Ureter (tissue), 1 donor: ENCODE measurements at regions not wholly inside any gene's neighbourhood (a gene's known extent, or its start where the extent isn't known, plus 50 kb on each side); places are given as distances from the start of the nearest gene placed in this dataset.
"Not testable (repeated sequence)": the region's sequence is repeated elsewhere in the genome, so short reads cannot be mapped to it uniquely, and the experiment has no call there.

Experiments
- DNase-seq: peaks from one replicate; pipeline ENCODE4 v3.0.0-alpha.2; 2020; ENCODE audit warnings: low spot score
- donor health status: DM: yes; HTN: yes; CAD: no.

DNA sequence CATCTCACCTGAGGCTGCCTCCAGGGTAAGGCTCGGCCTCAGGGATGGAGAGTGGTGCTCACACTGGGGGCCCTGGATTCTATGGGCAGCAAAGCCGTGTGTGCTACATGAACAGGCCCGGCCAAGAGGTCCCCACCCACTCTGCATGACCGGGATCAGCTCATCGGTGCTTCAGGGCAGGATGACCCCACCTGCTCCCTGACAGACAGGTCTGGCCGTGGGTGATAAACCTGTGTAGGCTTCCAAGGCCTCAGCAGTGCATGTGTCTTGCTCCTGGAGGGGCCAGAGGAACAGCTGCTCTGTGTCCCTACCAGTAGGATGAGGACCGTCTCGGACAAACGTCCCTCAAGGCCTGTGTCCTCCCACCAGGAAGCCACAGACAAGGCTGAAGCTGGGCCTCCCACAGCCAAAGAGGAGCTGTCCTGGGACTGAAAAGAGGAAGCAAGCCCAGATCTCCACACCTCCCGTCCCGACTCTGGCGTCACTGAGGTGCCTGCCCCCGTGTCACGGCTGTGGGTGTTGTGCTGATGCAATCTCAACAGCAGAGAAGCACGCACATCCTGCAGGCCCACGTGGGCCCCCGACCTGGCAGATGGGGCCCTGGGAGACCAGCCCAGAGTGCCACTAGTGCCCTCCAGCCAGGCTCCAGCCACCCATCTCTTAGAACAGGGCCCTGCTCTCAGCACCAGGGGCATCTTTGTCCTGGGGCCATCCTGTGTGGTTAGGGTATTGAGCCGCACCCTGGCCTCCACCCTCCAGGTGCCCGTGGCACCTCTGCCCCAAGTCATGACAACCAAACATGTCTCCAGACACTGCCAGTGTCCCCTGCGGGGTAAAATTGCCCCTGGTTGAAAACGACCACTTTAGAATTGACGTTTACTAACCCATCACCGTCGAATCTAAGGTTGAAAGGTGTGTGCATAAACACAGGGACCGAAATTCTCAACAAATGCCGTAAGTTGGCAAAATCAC lies 5455.9 kb upstream of the TPTE start:
- not testable (repeated sequence) for DNase-seq

DNA sequence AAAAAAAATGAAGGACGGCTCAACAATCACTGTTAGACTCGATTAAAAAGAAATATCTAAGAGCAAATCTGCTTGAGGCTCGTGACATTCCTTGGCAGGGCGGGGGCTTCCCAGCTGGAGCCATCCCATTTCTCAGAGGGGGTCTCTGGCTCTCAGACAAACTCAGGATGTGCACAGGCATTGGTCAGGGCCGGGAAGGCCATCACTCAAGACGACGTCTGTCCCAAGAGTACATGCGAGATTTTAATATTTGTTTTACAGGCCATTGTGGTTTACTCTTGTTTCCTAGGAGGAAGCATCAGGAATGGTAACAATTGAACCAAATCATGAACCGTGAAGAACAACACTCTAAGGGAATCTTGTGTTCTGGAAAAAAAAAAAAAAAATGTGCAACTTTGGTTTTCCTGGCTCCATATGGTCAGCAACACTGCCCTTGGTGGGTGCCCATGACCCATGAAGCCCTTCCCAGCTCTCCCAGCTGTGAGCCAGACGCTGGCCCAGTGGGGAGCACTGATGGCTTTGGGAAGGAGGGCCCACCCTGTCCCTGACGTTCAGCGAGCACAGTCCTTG lies 5454.6 kb upstream of the TPTE start:
- not testable (repeated sequence) for DNase-seq

DNA sequence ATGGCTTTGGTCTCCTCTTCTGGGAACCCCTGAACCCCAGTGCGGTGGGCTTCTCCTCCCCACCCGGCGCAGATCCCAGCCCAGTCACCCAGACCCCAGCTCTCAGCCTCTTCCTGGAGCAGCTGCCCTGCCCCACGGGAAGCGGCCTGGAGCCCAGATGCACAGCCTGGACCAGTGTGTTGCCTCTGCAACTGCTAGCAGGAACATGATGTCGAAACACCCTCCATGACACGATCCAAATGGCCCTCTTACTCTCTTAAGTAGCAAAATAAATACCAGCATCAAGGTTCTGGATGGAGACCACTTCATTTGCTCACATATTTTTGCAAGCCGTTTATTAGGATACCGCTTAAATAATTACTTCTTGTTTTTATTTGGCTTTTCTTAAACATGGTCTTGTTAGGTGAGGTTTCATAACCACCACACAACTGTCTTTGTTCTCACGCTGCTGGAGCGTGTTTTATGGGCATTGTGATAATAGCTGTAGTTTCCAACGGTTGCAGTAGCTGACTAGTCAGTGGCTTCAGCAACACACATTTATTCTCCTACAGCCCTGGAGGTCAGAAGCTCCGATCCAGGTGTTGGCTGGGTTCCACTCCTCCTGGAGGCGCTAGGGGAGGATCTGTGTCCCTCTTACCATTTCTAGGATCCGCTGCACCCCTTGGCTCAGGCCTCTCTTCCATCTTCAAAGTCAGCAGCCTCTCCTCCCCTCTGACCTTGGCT lies 5453.9 kb upstream of the TPTE start:
- not testable (repeated sequence) for DNase-seq

- DNase-seq: not testable (repeated sequence)
These were observed 5452.7 kb upstream of the TPTE start for GRCh38 chr21:5068649-5069048.

DNA sequence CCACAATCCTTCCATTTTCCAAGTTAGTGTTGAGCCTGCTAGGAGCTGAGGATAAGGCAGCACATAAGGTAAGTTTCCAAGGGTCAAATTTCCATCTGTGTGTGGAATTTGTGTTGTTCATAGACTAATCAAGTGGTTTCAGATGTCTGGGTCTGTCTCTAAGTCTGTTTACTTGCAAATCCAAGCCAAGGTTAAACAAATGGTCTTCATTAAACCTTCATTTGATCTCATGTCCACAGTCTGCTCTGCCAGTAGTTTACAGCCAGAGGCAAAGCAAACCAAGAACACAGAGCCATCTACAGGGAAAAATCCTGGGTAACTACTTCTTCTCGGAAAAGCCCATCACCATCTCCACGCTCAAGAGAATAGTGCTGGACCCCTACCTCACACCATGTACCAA lies 5450.2 kb upstream of the TPTE start:
- DNase-seq: not testable (repeated sequence)

GRCh38 chr21:5076854-5077253 lies 5444.5 kb upstream of the TPTE start:
- DNase-seq: not testable (repeated sequence)

DNA sequence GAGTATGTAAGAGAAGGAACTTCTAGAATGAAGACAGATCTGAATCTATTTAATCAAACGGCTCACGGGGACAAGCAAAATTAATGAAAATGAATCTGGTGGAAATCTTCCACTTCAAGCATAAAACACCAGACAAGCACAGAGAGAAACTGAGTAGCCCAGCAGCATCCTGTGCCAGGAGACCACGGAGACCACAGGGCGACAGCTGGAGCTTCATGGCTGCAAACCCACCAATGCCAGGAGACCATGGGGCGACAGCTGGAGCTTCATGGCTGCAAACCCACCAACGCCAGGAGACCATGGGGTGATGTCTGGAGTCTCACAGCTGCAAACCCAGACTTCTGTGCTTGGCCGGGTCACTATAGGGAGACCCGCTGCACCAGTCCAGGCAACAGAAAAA lies 5442.0 kb upstream of the TPTE start:
- not testable (repeated sequence) for DNase-seq

DNA sequence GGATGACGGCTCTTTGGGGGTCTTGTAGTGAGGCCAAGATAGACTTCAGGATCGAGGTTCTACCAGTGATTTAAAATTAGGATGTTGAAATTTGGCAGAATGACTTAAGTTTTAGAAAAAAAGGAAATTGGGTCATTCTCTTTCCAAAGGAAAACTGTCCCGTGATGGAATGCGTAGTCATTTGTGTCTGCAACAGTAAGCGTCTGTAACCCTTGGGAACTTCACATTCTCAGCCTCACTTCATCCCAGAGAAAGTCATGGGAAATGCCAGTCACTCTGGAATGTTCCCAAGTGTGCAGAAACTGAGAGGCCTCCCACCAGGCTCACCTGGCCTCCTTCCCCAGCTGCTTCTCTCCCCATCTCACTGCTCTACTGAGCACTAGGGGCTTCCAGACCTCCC lies 5441.4 kb upstream of the TPTE start:
- DNase-seq: not testable (repeated sequence)

- not testable (repeated sequence) for DNase-seq
These were observed 5437.1 kb upstream of the TPTE start for GRCh38 chr21:5084246-5084645.

DNA sequence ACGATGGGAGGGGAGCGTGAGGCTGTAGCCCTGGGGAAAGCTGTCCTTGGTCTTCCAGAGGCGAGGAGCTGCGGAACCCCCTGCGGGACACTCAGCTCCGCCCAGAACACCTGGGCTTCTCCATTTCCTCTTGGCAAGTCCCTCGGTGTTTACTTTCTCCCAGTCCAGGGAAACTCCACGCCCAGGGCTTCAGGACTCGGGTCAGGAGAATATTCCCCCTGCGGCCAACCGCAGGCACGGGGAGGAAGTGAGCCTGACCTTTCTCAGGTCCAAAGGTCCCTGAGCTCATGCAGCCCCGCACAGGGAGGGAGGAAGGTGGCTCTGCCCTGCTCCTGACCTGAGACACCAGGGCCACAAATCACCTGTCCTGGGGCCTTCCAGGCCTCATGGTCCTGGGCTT lies 5435.9 kb upstream of the TPTE start:
- DNase-seq: not testable (repeated sequence)

GRCh38 chr21:5086416-5086815 lies 5435.0 kb upstream of the TPTE start:
- DNase-seq: peak; percentile 39

GRCh38 chr21:5088820-5089219 lies 5432.6 kb upstream of the TPTE start:
- not testable (repeated sequence) for DNase-seq

DNA sequence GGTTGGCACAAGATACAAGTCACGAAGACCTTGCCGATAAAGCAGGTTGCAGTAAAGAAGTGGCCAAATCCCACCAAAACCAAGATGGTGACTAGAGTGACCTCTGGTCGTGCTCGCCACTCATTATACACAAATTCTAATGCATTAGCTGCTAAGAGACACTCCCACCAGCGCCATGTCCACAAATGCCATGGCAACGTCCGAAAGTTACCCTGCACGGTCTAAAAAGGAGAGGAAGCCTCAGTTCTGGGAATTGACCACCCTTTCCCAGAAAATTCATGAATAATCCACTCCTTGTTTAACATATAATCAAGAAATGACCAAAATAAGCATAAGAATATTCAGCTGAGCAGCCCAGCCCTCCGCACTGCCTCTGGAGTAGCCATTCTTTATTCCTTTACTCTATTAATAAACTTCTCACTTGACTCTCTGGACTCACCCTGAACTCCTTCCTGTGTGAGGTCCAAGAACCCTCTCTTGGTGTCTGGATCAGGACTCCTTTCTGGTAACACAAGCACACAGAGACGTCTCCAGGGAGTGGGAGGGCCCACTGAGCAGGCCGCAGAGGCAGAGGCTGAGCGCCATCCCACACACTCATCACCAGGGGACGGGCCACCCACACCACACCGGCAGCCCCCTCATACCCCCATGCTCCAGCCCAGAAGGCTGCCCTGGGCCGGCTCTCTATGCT lies 5431.8 kb upstream of the TPTE start:
- peak; percentile 22 for DNase-seq

DNA sequence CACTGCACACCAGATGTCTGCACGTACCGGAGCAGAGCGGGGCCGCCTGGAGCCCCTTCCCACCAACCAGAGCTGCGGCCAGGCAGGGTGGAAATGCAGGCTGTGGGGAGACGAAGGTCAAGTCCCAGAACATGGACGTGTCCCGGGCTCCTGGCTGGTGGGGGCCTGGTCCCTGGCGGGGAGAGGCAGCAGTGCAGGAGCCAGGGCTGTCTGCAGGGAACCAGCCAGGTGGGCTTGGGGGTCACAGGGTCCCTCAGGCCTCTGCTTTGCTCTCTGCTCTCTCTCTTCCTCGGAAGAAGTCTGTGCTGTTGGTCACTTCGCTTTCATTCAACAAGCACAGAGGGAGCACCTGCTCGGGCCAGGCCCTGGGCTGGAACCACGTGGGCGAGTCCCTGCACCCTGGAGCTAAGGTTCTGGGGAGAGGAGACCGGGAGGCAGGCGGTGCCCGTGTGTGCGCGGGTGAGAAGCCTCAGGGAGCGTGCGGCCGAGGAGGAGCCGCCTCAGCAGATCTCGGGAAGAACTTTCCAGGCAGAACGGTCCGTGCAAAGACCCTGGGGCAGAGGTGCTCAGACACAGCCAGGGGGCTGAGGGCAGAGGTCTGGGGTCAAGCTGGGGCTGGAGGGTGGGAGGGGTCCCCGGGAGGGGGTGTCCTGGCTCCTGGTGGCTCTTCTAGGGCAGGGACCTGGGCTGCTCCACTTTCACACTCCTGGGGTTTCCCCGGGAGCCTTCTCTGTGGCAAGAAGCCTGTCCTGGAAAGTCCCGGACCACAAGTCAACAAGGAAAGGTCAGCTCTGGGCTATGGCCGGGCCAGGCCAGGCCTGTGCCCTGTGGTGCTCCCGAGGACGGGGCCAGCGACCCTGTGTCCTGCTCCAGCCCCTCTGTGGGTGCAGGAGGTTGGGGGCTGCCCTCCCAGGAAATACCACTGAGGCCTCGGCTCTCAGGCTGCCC lies 5431.0 kb upstream of the TPTE start:
- DNase-seq: peak; percentile 12

- not testable (repeated sequence) for DNase-seq
These were observed 5430.1 kb upstream of the TPTE start for GRCh38 chr21:5091274-5091673.

- peak; percentile 23 for DNase-seq
These were observed 5425.8 kb upstream of the TPTE start for GRCh38 chr21:5095628-5096027.

DNA sequence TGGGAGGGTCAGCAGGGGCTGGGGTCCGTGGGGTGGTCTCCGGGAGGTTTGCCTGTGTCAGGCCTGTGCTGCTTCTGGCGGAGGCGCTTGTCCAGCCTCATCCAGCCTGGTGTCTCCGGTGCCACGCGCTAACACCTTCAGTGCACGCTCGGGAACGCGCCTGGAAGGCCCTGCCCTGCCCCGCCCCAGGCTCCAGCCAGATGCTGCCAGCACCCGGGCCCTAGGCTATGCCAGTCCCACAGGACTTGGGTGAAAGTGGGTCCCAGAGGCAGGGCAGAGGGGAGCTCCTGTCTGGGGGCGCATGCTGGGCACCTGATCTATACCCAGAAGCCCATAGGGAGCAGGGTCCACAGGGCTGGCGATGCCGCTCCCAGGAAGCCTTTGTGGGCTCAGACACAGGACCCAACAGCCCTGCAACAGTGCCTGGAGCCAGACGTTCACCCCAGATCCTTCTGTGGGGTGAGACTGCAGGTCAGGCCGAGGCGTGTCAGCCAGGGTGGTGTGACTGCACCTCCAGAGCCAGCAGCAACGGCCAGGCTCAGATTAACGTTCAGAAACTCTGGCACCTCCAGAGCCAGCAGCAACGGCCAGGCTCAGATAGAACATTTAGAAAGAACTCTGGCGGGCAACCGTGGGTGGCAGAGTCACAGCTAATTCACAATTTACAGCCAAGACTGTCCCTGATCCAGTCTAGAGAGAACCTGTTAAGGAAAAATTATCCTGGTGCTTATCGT lies 5423.2 kb upstream of the TPTE start:
- not testable (repeated sequence) for DNase-seq

DNA sequence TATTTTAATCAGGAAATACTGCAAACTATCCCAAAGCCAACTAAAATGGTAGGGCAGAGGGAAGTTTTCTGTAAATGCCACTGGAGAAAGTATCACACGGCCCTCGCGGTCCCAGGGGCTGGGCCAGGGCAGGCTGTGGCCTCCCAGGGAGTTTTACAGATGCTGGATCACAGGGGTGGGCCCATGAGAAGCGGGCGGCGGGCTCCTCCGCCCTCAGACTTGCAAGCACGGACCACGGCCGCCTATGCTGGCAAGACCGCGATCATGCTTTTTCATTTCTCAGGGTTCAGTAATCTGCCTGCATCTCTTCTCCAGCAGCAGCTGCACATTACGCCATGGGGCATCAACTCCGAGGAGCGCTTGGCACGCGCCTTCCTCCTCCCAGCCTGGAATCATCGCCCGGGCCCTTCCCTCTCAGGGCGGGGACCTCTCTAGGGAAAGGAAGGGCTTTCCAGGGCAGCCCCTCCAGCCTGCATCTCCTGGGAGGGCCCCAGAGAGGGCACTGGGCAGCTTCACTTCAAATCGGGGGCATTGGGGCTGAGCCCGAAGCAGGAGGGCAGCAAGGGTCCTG lies 5420.7 kb upstream of the TPTE start:
- DNase-seq: not testable (repeated sequence)

DNA sequence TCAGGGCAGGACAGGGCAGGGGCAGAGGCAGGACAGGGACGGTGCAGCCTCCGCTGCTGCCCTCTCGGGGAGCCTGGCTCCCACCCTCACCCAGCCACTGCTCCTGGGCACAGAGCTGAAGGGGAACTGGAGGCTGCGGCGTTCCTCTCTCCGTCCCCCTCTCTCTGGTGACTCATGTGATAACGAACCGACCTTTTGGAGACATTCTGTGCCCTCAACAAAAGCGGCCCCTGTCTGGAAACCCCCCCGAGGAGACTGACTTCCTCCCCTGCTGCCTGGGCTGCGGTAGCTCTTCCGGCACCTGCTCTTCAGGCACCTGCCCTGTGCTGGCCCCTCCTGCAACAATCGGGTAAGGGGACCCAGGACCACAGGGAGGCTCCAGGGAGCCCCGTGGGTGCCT lies 5419.6 kb upstream of the TPTE start:
- DNase-seq: peak; percentile 54
